ENCODE measurements at regions not wholly inside any gene's neighbourhood (a gene's known extent, or its start where the extent isn't known, plus 50 kb on each side); places are given as distances from the start of the nearest gene placed in this dataset.
A peak's percentile ranks its signal among the peaks of the same experiment; 100 is the strongest.
"Not testable (repeated sequence)": the region's sequence is repeated elsewhere in the genome, so short reads cannot be mapped to it uniquely, and the experiment has no call there.

DNA sequence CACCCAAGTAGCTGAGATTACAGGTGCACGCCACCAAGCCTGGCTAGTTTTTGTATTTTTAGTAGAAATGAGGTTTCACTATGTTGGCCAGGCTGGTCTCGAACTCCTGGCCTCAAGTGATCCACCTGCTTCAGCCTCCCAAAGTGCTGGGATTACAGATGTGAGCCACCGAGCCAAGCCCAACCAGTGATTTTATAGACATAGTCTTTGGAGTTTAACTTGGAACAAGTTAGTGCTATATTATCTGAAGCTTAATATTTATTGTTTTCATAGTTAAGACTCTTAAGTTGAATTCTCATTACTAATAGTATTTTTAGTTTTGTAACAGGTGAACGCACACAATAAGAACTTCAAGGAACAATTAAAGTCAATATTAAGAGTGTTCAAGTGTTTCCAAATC is 122.1 kb downstream of the SPAG6 start:
- not testable (repeated sequence) for DNase-seq

DNA sequence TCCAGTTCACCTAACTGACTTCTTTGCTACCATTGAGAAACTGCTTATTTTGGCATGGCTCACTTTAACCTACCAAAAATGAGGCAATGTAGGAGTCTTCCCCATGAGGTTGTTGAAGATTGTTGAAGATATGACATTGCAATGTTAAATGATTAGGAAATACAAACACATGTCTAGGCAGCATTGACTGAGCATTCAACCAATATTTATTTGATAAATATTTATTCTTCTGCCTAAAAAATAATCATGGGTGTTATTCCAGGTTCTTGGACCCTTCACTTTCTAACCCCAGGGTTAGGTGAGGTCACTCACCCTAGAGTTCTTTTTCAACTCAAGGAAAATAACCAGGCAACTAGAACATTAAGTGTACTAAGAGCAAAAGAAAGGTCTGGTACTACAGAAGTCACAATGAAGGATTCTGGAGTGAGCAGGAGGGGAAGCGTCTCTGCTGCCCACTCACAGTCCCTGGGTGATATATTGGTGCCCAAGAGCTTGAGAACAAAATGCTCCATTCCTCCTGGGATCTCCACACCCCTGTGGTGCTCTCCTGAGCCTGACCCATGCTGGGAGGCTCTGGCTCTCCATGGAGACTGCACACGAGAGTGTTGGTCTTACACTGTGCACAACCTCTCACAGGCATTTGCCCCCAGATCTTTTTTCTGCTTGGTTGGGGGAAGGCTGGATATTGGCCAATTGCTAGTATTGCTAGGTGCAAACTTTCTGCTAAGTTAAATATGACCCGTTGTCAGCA is 123.4 kb downstream of the SPAG6 start:
- DNase-seq: peak; percentile 19

DNA sequence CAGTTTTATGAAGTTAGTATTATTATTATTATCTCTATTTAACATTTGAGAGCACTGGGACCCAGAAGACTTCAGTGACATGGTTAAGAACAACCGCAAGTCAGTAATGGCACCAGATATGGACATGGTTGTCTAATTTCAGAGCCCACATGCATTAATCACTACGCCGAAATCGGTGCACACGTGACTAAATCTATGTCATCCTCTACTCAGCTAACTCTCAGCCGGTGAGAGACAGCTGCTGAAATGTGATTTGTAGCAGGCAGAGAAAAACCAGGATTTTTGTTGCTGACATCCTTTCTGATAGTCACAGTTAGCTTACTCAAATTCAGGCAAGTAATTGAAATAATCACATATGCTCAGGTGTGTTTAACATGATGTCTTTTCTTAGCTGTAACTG is 127.7 kb downstream of the SPAG6 start:
- DNase-seq: no peak

DNA sequence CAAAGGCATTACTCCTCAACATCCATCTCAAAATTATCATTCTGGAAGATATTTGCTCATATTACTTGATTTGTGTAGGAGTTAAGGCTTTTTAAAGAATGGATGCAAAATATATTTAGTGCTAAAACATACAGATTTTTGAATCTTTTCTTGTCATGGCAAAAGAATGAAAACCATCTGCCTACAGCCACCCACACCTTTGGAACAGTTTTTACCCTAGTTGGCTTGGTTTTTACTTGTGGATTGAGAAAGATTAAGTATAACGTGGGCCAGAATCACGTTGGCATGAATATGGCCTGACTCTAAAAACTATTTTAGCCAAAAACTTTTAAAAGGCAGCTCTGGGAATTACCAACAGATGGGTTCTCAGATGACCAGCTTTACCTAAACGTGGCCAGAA is 128.2 kb downstream of the SPAG6 start:
- DNase-seq: no peak

DNA sequence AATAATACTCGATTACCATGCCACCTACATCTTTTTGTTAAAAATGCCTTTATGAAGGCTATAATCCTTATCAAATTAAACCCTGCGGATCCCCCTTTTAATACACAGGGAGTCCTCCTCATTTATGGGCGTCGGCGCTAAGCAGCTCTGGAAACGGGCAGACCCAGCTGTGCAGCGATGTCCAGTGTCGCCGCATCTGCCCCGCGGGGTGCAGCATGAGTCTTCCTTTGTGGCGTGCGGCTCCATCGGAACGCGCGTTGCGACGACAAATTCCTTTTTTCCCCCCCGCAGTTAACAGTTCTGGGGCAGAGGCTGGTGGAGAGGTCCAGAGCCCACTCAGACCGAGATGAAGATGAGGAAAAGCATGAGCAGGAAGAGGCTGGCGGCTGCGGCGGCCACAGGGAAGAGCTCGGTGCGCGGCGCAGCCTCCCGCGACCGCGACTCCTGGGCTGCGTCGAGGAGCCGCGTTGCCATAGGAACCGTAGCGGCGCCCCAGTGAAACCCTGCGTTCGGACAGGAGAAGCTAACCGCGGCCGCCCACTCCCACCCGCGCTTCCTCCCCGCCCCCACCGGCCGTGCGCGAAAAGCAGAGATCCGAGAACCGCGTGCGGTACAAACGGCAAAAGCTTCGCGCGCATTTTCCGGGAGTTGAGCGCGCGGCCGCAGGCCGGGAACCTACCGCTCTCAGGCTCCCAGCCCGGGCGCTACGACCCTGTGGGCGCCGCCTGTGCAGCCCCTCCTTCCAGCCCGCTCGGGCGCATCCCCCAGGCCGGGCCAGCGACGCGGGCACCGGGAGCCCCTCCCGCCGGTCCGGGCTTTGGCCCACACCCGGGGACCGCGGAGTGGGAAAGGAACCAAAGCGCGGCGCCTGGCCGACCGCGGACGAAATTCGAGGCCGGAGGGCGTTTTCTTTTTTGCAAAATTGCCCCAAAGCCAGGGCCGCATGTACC is 130.6 kb downstream of the SPAG6 start:
- DNase-seq: peak; percentile 73

DNA sequence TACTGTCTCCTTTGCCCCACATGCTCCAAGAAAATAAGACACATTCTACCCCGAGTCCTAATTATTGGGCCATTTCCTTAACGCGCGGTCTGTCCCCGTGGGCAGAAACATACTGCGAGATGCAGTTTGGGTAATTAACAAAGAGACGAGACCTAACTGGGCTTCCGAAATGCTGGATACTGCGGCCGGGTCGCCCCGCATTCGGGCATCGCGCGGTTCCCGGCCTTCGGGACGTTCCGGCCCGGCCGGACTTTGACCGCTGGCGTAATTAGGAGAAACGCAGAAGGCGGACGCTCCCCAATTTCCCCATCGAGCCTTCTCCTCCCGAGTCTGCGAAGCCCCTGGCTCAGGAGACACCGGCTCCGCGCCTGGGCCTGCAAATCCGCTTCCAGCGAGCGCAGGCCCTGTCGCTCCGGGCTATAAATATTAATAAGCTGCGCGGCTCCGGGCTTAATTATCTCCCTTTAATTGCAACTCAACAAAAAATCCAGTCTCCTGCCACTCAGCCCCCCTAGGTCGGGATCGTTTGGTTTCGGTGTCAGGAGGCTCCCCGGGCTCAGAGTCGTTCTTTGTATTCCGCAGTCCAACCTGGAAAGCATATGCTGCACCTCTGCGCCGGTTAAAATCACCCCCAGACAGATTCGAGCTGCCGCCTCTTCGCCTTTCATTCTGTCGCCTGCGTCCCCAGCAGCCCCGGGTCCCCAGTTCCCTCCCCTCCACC is 131.5 kb downstream of the SPAG6 start:
- no peak for DNase-seq

DNA sequence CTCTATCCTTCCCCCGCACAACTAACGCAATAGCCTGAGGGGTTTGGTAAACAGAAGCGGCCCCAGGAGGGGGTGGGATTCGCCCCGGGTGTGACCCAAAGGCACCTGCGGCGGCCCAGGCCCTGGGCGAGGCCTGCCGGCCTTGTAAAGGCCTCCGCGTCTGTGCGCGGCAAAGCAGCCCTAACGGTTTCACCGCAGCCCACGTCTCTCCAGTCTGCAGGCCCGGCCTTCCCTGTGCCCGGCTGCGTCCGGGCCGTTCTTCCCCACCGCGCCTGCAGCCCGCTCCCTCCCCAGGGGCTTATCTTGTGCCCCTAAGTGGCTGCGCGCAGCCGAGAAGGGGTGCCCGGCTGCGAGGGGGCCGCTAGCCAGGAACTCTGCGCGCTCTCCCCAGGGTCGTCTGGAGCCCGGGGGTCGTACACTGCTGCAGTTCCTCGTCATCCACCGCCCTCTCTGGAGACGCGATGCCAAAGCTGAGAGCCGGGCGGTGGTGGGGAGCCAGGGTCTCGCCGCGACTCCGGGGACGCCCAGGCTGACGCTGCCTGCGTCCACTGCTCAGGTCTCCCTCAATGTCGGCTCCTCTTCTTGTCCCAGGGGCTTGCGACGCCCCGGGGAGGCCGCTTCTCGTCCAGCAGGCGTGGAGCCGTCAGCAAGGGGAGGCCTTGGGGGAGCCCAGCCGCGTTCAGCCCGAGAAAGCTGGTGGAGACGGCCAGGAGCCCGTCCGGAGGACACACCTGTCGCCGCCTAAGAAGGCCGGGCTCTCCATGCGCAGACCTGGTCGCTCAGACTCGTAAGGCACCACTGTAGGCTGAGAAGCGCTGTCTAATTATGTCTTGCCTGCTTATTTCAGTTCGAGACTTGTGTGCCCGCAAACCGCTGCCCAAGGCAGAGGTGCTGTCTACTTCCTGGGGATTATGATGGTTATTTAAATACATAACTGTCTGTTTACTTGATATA is 132.3 kb downstream of the SPAG6 start:
- no peak for DNase-seq

DNA sequence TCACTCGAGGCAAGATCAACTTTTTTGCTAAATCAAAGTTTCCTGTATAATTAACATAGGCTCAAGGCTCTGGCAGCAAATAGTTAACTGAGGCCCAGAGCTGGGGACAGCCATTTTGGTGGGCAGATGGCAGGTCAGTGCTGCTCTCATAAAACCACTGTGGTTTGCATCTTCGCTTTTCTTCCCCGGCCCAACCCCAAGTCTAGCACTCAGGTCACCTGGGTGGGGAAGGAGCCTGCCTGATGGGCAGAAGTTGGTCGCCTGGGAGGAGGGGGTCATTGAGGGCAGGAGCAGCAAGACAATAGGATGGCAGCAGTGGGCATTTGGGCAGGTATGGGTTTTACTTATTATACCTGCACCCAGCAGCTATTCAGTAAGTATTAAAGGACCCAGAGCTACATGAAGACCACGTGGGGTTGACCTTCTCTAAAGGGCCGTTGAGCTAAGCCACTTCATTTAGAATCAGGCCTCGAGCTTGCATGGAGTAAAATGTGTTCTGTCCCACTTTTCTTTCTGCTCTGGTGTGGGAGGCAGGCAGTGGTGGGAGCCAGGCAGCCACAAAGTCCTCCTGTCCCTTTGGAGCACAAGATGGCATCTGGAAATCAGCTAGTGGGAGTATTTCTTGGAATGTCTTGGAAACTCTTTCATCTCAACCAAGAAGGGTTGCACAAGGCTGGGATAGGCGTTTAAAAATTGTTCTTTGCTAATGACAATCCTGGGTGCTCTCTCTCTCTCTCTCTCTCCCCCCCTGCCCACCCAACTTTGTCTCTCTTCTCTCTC is 133.4 kb downstream of the SPAG6 start:
- DNase-seq: no peak

DNA sequence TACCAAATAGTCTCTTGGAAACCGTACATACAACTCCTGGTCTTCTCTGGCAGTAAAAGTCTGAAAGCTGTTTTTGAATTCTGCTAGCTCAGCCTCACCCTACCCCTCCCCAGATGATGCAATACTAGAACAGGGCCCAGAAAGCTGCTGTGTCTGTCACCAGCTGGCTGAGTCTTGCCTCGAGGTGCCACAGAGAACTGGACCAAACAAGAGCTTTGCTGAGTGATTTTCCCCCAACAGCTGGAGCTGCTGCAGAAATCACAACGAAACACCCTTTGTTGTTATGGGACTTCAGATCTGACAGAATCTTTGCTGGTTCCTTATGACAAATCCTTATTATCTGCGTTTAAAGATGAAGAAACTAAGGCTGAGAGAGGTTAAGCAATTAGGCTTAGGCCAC is 134.1 kb downstream of the SPAG6 start:
- DNase-seq: no peak

DNA sequence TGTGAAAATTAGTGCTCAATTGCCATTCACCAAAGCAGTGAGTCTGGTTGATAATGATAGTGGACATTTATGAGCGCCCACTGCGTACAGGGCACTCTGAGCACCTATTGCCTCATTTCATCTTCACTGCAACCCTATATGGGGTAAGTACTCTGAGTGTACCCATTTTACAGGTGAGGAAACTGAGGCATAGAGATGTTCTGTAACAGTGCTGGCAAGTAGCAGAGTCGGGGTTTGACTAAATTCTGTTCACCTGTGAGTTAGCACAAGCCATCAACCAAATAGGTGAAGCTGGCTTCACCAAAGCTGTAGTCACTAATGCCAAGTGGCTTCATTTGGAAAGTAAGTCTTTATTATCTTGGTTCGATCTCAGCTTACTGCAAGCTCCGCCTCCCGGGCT is 135.8 kb downstream of the SPAG6 start:
- DNase-seq: no peak

DNA sequence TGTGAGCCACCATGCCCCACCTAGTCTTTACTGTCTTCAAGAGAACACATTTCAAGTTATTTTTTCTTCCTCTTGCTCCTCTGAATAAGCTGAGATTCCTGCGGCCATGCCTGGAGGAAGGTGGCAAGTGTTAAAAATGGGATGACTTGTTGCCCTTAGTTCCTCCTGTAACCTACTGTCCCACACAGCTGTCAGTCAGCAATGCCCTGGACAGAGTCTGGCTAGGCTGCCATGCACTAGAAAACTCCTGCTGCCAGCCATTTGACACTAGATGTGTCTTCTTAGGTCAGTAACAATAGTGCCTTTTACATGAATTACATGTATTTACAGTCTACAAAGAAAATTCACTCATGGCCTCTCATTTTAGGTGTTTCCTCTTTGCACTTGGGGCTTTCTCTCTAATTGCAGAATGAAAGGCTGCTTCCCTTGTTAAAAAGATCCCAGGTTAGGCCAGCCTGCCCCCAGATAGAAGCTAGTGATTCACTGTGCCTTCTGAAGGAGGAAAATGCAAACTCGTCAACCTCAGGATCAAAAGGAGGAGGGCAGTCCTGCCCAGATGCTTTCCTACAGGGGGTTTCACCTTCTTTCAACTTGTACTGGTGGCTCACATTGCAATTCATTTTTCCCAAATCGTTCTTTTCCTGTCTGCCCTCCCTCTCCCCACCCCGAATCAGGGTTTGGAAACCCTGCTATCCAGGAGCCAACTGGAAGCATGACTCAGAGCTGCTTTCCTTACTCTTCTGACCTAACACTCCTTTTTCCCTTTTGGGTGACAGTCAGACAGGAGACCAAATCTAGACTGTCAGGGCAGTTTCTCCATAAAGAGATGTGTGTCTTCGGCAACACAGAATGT is 136.6 kb downstream of the SPAG6 start:
- no peak for DNase-seq

DNA sequence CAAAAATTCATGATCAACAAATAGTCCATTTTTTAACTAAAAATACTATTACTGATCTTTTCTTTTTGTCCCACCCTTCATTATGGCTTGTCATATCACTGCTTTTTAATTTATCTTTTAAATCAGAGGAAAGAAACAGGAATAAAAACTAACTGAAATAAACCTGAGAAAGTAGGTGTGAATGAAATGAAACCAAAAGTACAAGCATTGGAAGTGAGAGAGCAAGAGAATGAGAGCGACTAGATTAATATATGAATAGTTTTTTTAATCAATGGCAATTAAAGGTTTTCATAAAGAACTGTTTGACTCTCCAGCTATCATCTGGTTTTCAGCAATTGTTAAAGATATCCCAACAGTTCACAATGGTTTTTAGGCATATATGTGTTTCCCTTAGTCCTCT is 137.8 kb downstream of the SPAG6 start:
- DNase-seq: no peak
